ENCODE measurements at regions not wholly inside any gene's neighbourhood (a gene's known extent, or its start where the extent isn't known, plus 50 kb on each side); places are given as distances from the start of the nearest gene placed in this dataset.

DNA sequence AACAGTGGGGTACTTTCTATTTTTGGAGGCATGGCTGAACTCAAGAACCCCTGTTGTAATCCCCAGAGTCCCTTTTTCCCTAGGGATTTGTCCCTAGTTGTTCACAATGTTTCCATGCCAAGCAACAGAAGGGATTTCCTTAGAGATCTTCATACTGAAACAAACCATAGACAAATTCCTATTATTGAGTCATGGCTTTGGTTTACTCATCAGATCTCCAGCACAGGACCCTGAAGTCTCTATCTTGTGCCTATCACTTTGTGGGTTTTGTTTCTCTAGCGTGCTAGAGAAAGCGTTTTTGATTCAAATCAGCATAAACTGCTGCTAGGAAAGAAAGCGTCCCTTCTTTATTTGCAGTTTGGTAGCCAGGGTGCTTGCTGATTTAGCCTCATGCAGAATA is 165.0 kb downstream of the BAMBI start:
- no peaks in the 10 kb centered on the region for H3K9me3 Mint-ChIP-seq
- DNase-seq (no peak), ATAC-seq (no peak)
- Histone ChIP-seq H3K4me1 (ENCODE audit: control insufficient read depth, insufficient read depth, low read length) (no peaks in the 10 kb centered on the region), H3K9me3 (ENCODE audit: control insufficient read depth, insufficient read depth, low read length) (peaks cover 6% of the 10 kb centered on the region), H3K27me3 (ENCODE audit: control insufficient read depth, insufficient read depth, low read length) (no peaks in the 10 kb centered on the region), H3K36me3 (ENCODE audit: control insufficient read depth, insufficient read depth, low read length) (no peaks in the 10 kb centered on the region), H3K27ac (ENCODE audit: low read length) (no peak overlapping the region), H3K4me3 (ENCODE audit: low read length) (no peak overlapping the region)
- intact Hi-C loops (cut with micrococcal nuclease), result no loop called here
- 78% methylated on average over 3 of the region's 3 CpGs for WGBS (ENCODE audit: insufficient coverage)
- TF ChIP-seq, protein P1, sequence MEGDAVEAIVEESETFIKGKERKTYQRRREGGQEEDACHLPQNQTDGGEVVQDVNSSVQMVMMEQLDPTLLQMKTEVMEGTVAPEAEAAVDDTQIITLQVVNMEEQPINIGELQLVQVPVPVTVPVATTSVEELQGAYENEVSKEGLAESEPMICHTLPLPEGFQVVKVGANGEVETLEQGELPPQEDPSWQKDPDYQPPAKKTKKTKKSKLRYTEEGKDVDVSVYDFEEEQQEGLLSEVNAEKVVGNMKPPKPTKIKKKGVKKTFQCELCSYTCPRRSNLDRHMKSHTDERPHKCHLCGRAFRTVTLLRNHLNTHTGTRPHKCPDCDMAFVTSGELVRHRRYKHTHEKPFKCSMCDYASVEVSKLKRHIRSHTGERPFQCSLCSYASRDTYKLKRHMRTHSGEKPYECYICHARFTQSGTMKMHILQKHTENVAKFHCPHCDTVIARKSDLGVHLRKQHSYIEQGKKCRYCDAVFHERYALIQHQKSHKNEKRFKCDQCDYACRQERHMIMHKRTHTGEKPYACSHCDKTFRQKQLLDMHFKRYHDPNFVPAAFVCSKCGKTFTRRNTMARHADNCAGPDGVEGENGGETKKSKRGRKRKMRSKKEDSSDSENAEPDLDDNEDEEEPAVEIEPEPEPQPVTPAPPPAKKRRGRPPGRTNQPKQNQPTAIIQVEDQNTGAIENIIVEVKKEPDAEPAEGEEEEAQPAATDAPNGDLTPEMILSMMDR (IDR thresholded peaks at IDR 0.05), result no peak
- no peak overlapping the region for H3K4me3 Mint-ChIP-seq
- H3K27me3 Mint-ChIP-seq (ENCODE audit: low read depth in 2 of 2), result peaks cover 0 to 3% of the 10 kb centered on the region in 2 donors
- no peak overlapping the region for H3K27ac Mint-ChIP-seq
- H3K4me1 Mint-ChIP-seq, result no peaks in the 10 kb centered on the region
- no peaks in the 10 kb centered on the region for H3K36me3 Mint-ChIP-seq

DNA sequence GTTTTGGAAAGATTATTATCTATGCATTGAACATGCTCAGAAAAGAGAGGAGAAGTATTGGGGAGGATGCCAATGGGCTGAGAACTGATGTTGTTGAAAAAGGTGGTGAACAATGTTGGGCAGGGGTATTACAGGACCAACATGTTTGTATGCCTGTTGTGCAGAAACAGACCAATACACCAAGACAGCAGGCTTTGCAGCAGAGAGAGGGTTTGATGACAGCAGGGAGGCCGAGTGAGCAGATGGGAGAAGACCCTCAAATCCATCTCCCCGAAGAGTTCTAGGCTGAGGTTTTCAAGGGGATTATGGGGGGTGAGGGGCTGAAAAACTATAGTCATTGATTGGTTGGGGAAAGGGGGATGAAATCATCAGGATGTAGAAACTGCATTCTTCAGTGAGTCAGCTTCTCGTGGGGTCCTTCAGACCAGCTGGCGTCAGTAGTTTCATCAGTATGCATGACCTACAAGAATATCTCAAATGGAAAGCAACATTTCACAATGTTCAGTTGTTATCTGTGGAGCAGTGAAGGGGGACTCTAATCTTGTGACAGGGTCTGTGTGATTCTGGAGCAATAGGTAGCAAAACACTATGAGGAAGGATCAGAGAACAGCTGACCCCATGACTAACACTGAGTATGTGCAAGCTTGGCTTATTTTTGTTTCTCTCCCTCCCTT is 167.8 kb downstream of the BAMBI start:
- peaks cover 6% of the 10 kb centered on the region for H3K9me3 ChIP-seq (ENCODE audit: control insufficient read depth, insufficient read depth, low read length)
- 88% methylated on average over 4 of the region's 4 CpGs for WGBS (ENCODE audit: insufficient coverage)
- peaks cover 0 to 2% of the 10 kb centered on the region in 2 donors for H3K9me3 Mint-ChIP-seq

DNA sequence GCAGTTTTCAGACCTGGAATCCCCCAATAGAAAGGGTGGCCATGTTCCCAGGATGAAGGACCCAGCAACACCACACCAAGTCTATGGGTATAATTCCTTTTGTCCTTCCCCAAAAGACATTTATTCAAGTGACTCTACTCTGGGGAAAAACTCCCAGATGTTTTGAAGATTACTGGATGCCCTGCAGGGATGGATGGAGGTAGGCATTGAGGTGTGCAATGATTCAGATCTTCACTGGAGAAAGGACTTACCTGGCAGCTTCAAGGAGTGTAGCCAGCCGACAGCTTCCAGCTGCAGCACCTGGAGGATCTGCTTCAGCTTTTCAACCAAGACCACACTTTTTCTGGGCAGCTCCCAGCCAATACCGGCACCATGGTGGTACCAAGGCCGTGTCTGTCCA is 172.0 kb downstream of the BAMBI start:
- H3K4me1 Mint-ChIP-seq, result no peaks in the 10 kb centered on the region
- peaks cover 5 to 15% of the 10 kb centered on the region in 2 donors for H3K27me3 Mint-ChIP-seq (ENCODE audit: low read depth in 2 of 2)
- 85% methylated on average over 3 of the region's 3 CpGs for WGBS (ENCODE audit: insufficient coverage)
- ATAC-seq, result no peak
- intact Hi-C loops (cut with micrococcal nuclease), result no loop called here
- no peaks in the 10 kb centered on the region for H3K27me3 ChIP-seq (ENCODE audit: control insufficient read depth, insufficient read depth, low read length)
- H3K4me1 ChIP-seq (ENCODE audit: control insufficient read depth, insufficient read depth, low read length), result no peaks in the 10 kb centered on the region
- no peak overlapping the region for H3K4me3 Mint-ChIP-seq
- H3K9me3 ChIP-seq (ENCODE audit: control insufficient read depth, insufficient read depth, low read length), result peaks cover 6% of the 10 kb centered on the region
- DNase-seq, result no peak
- no peak overlapping the region for H3K27ac Mint-ChIP-seq
- TF ChIP-seq, protein P1 (IDR thresholded peaks at IDR 0.05), result no peak
- H3K9me3 Mint-ChIP-seq, result peaks cover 0 to 2% of the 10 kb centered on the region in 2 donors
- H3K4me3 ChIP-seq (ENCODE audit: low read length), result no peak overlapping the region
- H3K27ac ChIP-seq (ENCODE audit: low read length), result no peak overlapping the region
- no peaks in the 10 kb centered on the region for H3K36me3 Mint-ChIP-seq
- H3K36me3 ChIP-seq (ENCODE audit: control insufficient read depth, insufficient read depth, low read length), result no peaks in the 10 kb centered on the region

More for the DNA sequence above, 167.8 kb downstream of the BAMBI start:
- H3K4me3 ChIP-seq (ENCODE audit: low read length), result no peak overlapping the region
- DNase-seq (no peak), ATAC-seq (no peak)
- Mint-ChIP-seq H3K4me3 (no peak overlapping the region), H3K27me3 (ENCODE audit: low read depth in 2 of 2) (no peaks in the 10 kb centered on the region), H3K27ac (no peak overlapping the region), H3K4me1 (no peaks in the 10 kb centered on the region), H3K36me3 (no peaks in the 10 kb centered on the region)
- TF ChIP-seq, protein P1 (IDR thresholded peaks at IDR 0.05), result no peak
- H3K4me1 ChIP-seq (ENCODE audit: control insufficient read depth, insufficient read depth, low read length), result no peaks in the 10 kb centered on the region
- no peaks in the 10 kb centered on the region for H3K36me3 ChIP-seq (ENCODE audit: control insufficient read depth, insufficient read depth, low read length)
- no peak overlapping the region for H3K27ac ChIP-seq (ENCODE audit: low read length)
- intact Hi-C loops (cut with micrococcal nuclease), result no loop called here
- H3K27me3 ChIP-seq (ENCODE audit: control insufficient read depth, insufficient read depth, low read length), result no peaks in the 10 kb centered on the region

DNA sequence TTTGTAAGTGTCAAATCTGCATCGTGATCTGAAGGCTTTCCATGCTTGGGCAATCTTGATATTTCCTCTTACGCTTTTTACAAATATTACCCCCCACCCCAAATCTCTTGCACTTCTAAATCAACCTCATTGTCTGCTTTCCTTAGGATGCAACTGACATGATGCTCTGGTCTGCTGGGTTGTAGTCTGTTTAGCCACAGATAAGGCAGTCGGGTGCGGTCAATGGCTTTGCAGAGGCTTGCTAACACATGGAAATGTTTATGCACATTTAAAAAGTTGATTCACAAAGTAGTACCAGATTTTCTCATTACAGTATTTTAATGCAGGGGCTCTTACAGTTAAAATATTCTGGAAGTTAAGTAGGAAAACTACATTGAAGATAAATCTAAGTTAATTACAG is 172.5 kb downstream of the BAMBI start:
- WGBS (ENCODE audit: insufficient coverage), result 88% methylated on average over 4 of the region's 4 CpGs

More for the DNA sequence above, 172.5 kb downstream of the BAMBI start:
- DNase-seq (no peak), ATAC-seq (no peak)
- no peak overlapping the region for H3K4me3 Mint-ChIP-seq
- H3K4me1 Mint-ChIP-seq, result no peaks in the 10 kb centered on the region
- peaks cover 0 to 2% of the 10 kb centered on the region in 2 donors for H3K9me3 Mint-ChIP-seq
- no peak overlapping the region for H3K27ac Mint-ChIP-seq
- no peak overlapping the region for H3K27ac ChIP-seq (ENCODE audit: low read length)
- H3K4me3 ChIP-seq (ENCODE audit: low read length), result no peak overlapping the region
- intact Hi-C loops (cut with micrococcal nuclease), result no loop called here
- peaks cover 5 to 15% of the 10 kb centered on the region in 2 donors for H3K27me3 Mint-ChIP-seq (ENCODE audit: low read depth in 2 of 2)
- H3K4me1 ChIP-seq (ENCODE audit: control insufficient read depth, insufficient read depth, low read length), result no peaks in the 10 kb centered on the region
- H3K27me3 ChIP-seq (ENCODE audit: control insufficient read depth, insufficient read depth, low read length), result no peaks in the 10 kb centered on the region
- TF ChIP-seq, protein P1 (IDR thresholded peaks at IDR 0.05), result no peak
- H3K9me3 ChIP-seq (ENCODE audit: control insufficient read depth, insufficient read depth, low read length), result peaks cover 3% of the 10 kb centered on the region
- no peaks in the 10 kb centered on the region for H3K36me3 Mint-ChIP-seq
- no peaks in the 10 kb centered on the region for H3K36me3 ChIP-seq (ENCODE audit: control insufficient read depth, insufficient read depth, low read length)

All from natural killer cell (primary cell).